GM12878 (cell line): ENCODE measurements at regions not wholly inside any gene's neighbourhood (a gene's known extent, or its start where the extent isn't known, plus 50 kb on each side); places are given as distances from the start of the nearest gene placed in this dataset.
A peak's percentile ranks its signal among the peaks of the same experiment; 100 is the strongest.

Source experiments
- ATAC-seq: fragments of 200-7000 bp; cut with Tn5 transposase; 3 replicates; pipeline ENCODE4 v1.9.1; 2020; ENCODE audit warnings: mild to moderate bottlenecking, moderate library complexity
- BruUV-seq: library from RNA; stranded (reverse); fragments of 400-500 nt; replicated peaks from 2 replicates; lab custom pipeline; 2021; lab: Mats Ljungman, UMichigan
- CTCF ChIA-PET: fragments of 300-600 bp; sonication (Branson Sonifier 250); formaldehyde crosslinking; extraction: SDS; loops from one replicate; lab custom pipeline; 2021; ENCODE audit warnings: inconsistent platforms; lab: Yijun Ruan, JAX
- POLR2A ChIA-PET: fragments of 350-600 bp; formaldehyde crosslinking; extraction: SDS; loops from one replicate; lab custom pipeline; 2021; ENCODE audit warnings: inconsistent platforms; lab: Charles Lee
- RAD21 ChIA-PET: fragments of 300-600 bp; sonication (Branson Sonifier 250); formaldehyde crosslinking; loops from one replicate; lab custom pipeline; 2023; ENCODE audit warnings: antibody characterized with exemption; ENCODE audit not compliant: unreplicated experiment; lab: Charles Lee
- SMC1A ChIA-PET: fragments of 300-600 bp; sonication (Branson Sonifier 250); formaldehyde crosslinking; loops from one replicate; lab custom pipeline; 2023; ENCODE audit not compliant: unreplicated experiment, uncharacterized antibody; lab: Charles Lee
- DNase-seq: peaks from one replicate; pipeline ENCODE4 v3.0.0-alpha.2; 2011; ENCODE audit warnings: low read depth, low spot score
- FAIRE-seq: peaks from 3 replicates; lab custom pipeline; 2011; peaks lifted over from hg19 to GRCh38; lab: Jason Lieb, UNC
- H2AFZ ChIP-seq: 2 replicates; pipeline ENCODE4 v1.6.0; 2011; ENCODE audit warnings: low read depth, low read length, control low read depth; ENCODE audit not compliant: control insufficient read depth
- H3K27ac ChIP-seq: 2 replicates; pipeline ENCODE4 v1.5.1; 2011; ENCODE audit warnings: control low read depth; ENCODE audit not compliant: control insufficient read depth, insufficient read depth
- H3K27me3 ChIP-seq, 2 experiments: replicated peaks in 1 of 2; 2 replicates each; pipeline versions ENCODE4 v1.6.0 to v1.6.1; 2011; ENCODE audit warnings: low read length in 1 of 2; ENCODE audit not compliant: control insufficient read depth in 2 of 2, insufficient read depth in 2 of 2
- H3K36me3 ChIP-seq, 2 experiments: 2 replicates each; pipeline ENCODE4 v1.5.1; 2011; ENCODE audit warnings: low read length in 1 of 2; ENCODE audit not compliant: control insufficient read depth in 2 of 2, insufficient read depth in 2 of 2
- H3K4me1 ChIP-seq: 2 replicates; pipeline ENCODE4 v1.6.1; 2011; ENCODE audit warnings: mild to moderate bottlenecking, low read length, moderate library complexity, mixed read lengths; ENCODE audit not compliant: control insufficient read depth, insufficient read depth
- H3K4me2 ChIP-seq: 2 replicates; pipeline ENCODE4 v1.6.0; 2011; ENCODE audit warnings: control low read depth; ENCODE audit not compliant: control insufficient read depth, insufficient read depth
- H3K4me3 ChIP-seq: fragments of 200-600 bp; sonication (generic); 2 replicates; pipeline ENCODE4 v1.5.1; 2016
- H3K79me2 ChIP-seq: 2 replicates; pipeline ENCODE4 v1.6.0; 2011; ENCODE audit warnings: low read length; ENCODE audit not compliant: control insufficient read depth, insufficient read depth
- H3K9ac ChIP-seq: 2 replicates; pipeline ENCODE4 v1.8.0; 2011; ENCODE audit warnings: low read length, control low read depth, mixed read lengths; ENCODE audit not compliant: control insufficient read depth, insufficient read depth
- H3K9me3 ChIP-seq: replicated peaks from 3 replicates; pipeline ENCODE4 v1.5.1; 2011; ENCODE audit warnings: mild to moderate bottlenecking, low read length; ENCODE audit not compliant: control insufficient read depth, insufficient read depth
- H4K20me1 ChIP-seq: 2 replicates; pipeline ENCODE4 v1.6.0; 2011; ENCODE audit not compliant: control insufficient read depth, insufficient read depth
- EGR1 ChIP-seq, 2 experiments: IDR thresholded peaks; 1 replicate in 1 of 2; 2 replicates in 1 of 2; pipeline ENCODE4 v1.6.1; 2011 to 2012; ENCODE audit warnings: low read depth in 2 of 2, low read length in 2 of 2, borderline replicate concordance in 1 of 2, mild to moderate bottlenecking in 1 of 2, moderate library complexity in 1 of 2
- GABPA ChIP-seq: IDR thresholded peaks from 2 replicates; pipeline ENCODE4 v1.6.1; 2014; ENCODE audit warnings: antibody characterized with exemption, low read depth, mild to moderate bottlenecking, inconsistent platforms
- NFXL1 ChIP-seq: fragments of 450-650 bp; IDR thresholded peaks from 2 replicates; pipeline ENCODE4 v1.6.1; 2017; ENCODE audit warnings: antibody characterized with exemption, mild to moderate bottlenecking, borderline replicate concordance
- NR2C1 ChIP-seq: fragments of 450-650 bp; IDR thresholded peaks from 2 replicates; pipeline ENCODE4 v1.6.1; 2017; ENCODE audit warnings: antibody characterized with exemption, mild to moderate bottlenecking, moderate library complexity
- RAD21 ChIP-seq: IDR thresholded peaks from 2 replicates; pipeline ENCODE4 v1.6.1; 2011; ENCODE audit warnings: mild to moderate bottlenecking, low read depth, low read length, moderate library complexity; ENCODE audit not compliant: insufficient read depth
- SMC3 ChIP-seq: IDR thresholded peaks from 2 replicates; pipeline ENCODE4 v1.6.1; 2011; ENCODE audit warnings: low read length, improper control_type of control experiment, borderline replicate concordance
- ZNF274 ChIP-seq: IDR thresholded peaks from one replicate; pipeline ENCODE4 v1.8.0; 2011; ENCODE audit not compliant: insufficient read length, insufficient read depth
- WGBS: methylation state at CpG from one replicate; pipeline ENCODE4 v1.1.6; 2016; ENCODE audit warnings: low lambda C conversion rate; ENCODE audit not compliant: insufficient replicate concordance, insufficient coverage; ENCODE audit errors: missing lambda C conversion rate; 5-methylcytosine and 5-hydroxymethylcytosine counted together
- in situ Hi-C: fragments of 300-500 bp; cut with MboI; formaldehyde crosslinking; loops from 9 replicates; pipeline ENCODE4 v1.14.3; 2018; ENCODE audit warnings: mixed read lengths
- intact Hi-C: fragments of 100-400 bp; cut with micrococcal nuclease; formaldehyde crosslinking; loops from one replicate; pipeline ENCODE4 v1.14.2; 2022; ENCODE audit not compliant: unreplicated experiment
- TF ChIP-seq, protein P1 (sequence below): IDR thresholded peaks from 2 replicates; pipeline ENCODE4 v1.6.1; 2011; ENCODE audit warnings: low read depth, low read length, improper control_type of control experiment, borderline replicate concordance
- TF ChIP-seq, protein P2 (sequence below): fragments of 450-650 bp; IDR thresholded peaks from 2 replicates; pipeline ENCODE4 v1.6.1; 2016; ENCODE audit warnings: mild to moderate bottlenecking
- TF ChIP-seq, protein P3 (sequence below), 3 experiments: IDR thresholded peaks in 2 of 3; conservative IDR thresholded peaks in 1 of 3; 2 replicates each; pipeline ENCODE4 v1.5.1; 2011; ENCODE audit warnings: low read depth in 3 of 3, low read length in 3 of 3, mild to moderate bottlenecking in 3 of 3, control low read depth in 2 of 3, moderate library complexity in 2 of 3, inconsistent platforms in 1 of 3, mixed read lengths in 1 of 3; ENCODE audit not compliant: control insufficient read depth in 2 of 3, insufficient read depth in 1 of 3; ENCODE audit errors: extremely low read depth in 1 of 3

DNA sequence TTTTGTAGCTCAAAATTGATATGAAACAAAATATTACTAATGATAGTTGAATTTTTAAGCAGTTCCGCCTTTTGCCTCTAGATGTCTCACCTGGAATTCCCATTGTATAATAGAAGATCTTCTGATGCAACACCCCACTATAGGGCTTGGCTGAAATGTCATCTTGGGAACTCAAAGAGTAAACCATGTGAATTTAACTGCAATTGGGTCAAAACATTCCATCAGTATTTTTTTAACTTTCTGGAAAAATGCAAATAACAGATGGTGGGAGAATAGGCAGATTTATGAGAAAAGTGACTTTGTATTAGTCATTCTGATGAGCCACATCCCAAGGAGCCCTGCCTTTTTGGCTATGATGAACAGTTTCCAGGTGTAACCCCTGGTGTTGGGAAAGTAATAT is 489.9 kb downstream of the NYAP2 start:
- TF ChIP-seq RAD21, result peak; percentile 69
- TF ChIP-seq, protein P1, sequence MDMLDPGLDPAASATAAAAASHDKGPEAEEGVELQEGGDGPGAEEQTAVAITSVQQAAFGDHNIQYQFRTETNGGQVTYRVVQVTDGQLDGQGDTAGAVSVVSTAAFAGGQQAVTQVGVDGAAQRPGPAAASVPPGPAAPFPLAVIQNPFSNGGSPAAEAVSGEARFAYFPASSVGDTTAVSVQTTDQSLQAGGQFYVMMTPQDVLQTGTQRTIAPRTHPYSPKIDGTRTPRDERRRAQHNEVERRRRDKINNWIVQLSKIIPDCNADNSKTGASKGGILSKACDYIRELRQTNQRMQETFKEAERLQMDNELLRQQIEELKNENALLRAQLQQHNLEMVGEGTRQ, result no peak
- TF ChIP-seq, protein P2, sequence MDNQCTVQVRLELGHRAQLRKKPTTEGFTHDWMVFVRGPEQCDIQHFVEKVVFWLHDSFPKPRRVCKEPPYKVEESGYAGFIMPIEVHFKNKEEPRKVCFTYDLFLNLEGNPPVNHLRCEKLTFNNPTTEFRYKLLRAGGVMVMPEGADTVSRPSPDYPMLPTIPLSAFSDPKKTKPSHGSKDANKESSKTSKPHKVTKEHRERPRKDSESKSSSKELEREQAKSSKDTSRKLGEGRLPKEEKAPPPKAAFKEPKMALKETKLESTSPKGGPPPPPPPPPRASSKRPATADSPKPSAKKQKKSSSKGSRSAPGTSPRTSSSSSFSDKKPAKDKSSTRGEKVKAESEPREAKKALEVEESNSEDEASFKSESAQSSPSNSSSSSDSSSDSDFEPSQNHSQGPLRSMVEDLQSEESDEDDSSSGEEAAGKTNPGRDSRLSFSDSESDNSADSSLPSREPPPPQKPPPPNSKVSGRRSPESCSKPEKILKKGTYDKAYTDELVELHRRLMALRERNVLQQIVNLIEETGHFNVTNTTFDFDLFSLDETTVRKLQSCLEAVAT, result no peak
- TF ChIP-seq NR2C1, result no peak
- no peak for TF ChIP-seq NFXL1
- TF ChIP-seq SMC3, result peak; percentile 60
- TF ChIP-seq GABPA, result no peak
- no peak for TF ChIP-seq ZNF274
- TF ChIP-seq, protein P3, sequence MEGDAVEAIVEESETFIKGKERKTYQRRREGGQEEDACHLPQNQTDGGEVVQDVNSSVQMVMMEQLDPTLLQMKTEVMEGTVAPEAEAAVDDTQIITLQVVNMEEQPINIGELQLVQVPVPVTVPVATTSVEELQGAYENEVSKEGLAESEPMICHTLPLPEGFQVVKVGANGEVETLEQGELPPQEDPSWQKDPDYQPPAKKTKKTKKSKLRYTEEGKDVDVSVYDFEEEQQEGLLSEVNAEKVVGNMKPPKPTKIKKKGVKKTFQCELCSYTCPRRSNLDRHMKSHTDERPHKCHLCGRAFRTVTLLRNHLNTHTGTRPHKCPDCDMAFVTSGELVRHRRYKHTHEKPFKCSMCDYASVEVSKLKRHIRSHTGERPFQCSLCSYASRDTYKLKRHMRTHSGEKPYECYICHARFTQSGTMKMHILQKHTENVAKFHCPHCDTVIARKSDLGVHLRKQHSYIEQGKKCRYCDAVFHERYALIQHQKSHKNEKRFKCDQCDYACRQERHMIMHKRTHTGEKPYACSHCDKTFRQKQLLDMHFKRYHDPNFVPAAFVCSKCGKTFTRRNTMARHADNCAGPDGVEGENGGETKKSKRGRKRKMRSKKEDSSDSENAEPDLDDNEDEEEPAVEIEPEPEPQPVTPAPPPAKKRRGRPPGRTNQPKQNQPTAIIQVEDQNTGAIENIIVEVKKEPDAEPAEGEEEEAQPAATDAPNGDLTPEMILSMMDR (IDR thresholded peaks at IDR 0.05 in 2 of 3, conservative IDR thresholded peaks at IDR 0.05 in 1 of 3; ENCODE audit: control insufficient read depth in 2 of 3, extremely low read depth in 1 of 3, insufficient read depth in 1 of 3, low read depth in 3 of 3, low read length in 3 of 3), result peak; percentile 52 to 59 (median 57); a peak in 5 of 6 replicates
- no peak for TF ChIP-seq EGR1 (IDR thresholded peaks at IDR 0.05; ENCODE audit: borderline replicate concordance in 1 of 2, low read depth in 2 of 2, low read length in 2 of 2)
- Histone ChIP-seq H3K9ac (no peak overlapping the region), H3K27me3 (no peaks in the 10 kb centered on the region), H3K36me3 (no peaks in the 10 kb centered on the region), H3K27ac (no peak overlapping the region), H3K4me1 (no peaks in the 10 kb centered on the region), H4K20me1 (no peaks in the 10 kb centered on the region), H3K4me2 (no peak overlapping the region), H2AFZ (no peak overlapping the region), H3K4me3 (no peak overlapping the region), H3K9me3 (no peaks in the 10 kb centered on the region), H3K79me2 (no peaks in the 10 kb centered on the region)
- intact Hi-C loops (loop anchor here (2.0 to 5.0 kb wide), 2 partner anchors 913 to 1098 kb away; no protein-coding TSS in a partner anchor), in situ Hi-C loops (loop anchor here (5.0 kb wide), 1 partner anchor 908 kb away; the partner anchor contains the start of gene IRS1)
- ATAC-seq (peak; percentile 66), FAIRE-seq (no peak), DNase-seq (no peak)
- ChIA-PET POLR2A (no interaction called here), SMC1A (interaction anchor here (0.6 to 3.0 kb wide), 10 partner anchors 103 to 1346 kb away, joined by 3 to 19 read pairs (median 3); no protein-coding TSS in a partner anchor), CTCF (interaction anchor here (0.6 to 3.2 kb wide), 22 partner anchors 8 to 1218 kb away, joined by 3 to 38 read pairs (median 3); partner anchors contain the start of gene IRS1), RAD21 (interaction anchor here (0.6 to 1.9 kb wide), 6 partner anchors 19 to 1349 kb away, joined by 3 to 18 read pairs (median 4); partner anchors contain the start of gene IRS1)
- no TSS peak for BruUV-seq
- WGBS, result 0% methylated on average over 1 of the region's 1 CpG
